G401.6 (cell line): ENCODE measurements at regions not wholly inside any gene's neighbourhood (a gene's known extent, or its start where the extent isn't known, plus 50 kb on each side); places are given as distances from the start of the nearest gene placed in this dataset.
"Not testable (repeated sequence)": the region's sequence is repeated elsewhere in the genome, so short reads cannot be mapped to it uniquely, and the experiment has no call there.

Source experiments
- FAIRE-seq: peaks from 2 replicates; lab custom pipeline; 2012; peaks lifted over from hg19 to GRCh38; lab: Jason Lieb, UNC

GRCh38 chr4:164212714-164213113 is 541.2 kb upstream of the SMIM31 start:
- no peak for FAIRE-seq

- FAIRE-seq, result no peak
These were observed 538.7 kb upstream of the SMIM31 start for GRCh38 chr4:164215113-164215741.

- no peak for FAIRE-seq
These were observed 532.3 kb upstream of the SMIM31 start for GRCh38 chr4:164221631-164222030.

- FAIRE-seq, result no peak
These were observed 529.1 kb upstream of the SMIM31 start for GRCh38 chr4:164224871-164225270.

GRCh38 chr4:164229255-164229654 is 524.7 kb upstream of the SMIM31 start:
- FAIRE-seq, result no peak

GRCh38 chr4:164239433-164239832 is 514.5 kb upstream of the SMIM31 start:
- FAIRE-seq, result no peak

GRCh38 chr4:164239976-164240375 is 514.0 kb upstream of the SMIM31 start:
- FAIRE-seq, result no peak

GRCh38 chr4:164251257-164251656 is 502.7 kb upstream of the SMIM31 start:
- no peak for FAIRE-seq

GRCh38 chr4:164252286-164252685 is 501.6 kb upstream of the SMIM31 start:
- no peak for FAIRE-seq

GRCh38 chr4:164261831-164262230 is 492.1 kb upstream of the SMIM31 start:
- FAIRE-seq, result no peak

- FAIRE-seq, result not testable (repeated sequence)
These were observed 491.4 kb upstream of the SMIM31 start for GRCh38 chr4:164262508-164262907.

GRCh38 chr4:164277414-164277813 is 476.5 kb upstream of the SMIM31 start:
- not testable (repeated sequence) for FAIRE-seq

GRCh38 chr4:164287173-164287572 is 466.8 kb upstream of the SMIM31 start:
- FAIRE-seq, result no peak

- no peak for FAIRE-seq
These were observed 465.4 kb upstream of the SMIM31 start for GRCh38 chr4:164288578-164288977.

- FAIRE-seq, result no peak
These were observed 460.7 kb upstream of the SMIM31 start for GRCh38 chr4:164293203-164293602.

GRCh38 chr4:164293743-164294142 is 460.2 kb upstream of the SMIM31 start:
- FAIRE-seq, result no peak

- FAIRE-seq, result no peak
These were observed 452.5 kb upstream of the SMIM31 start for GRCh38 chr4:164301430-164301829.

GRCh38 chr4:164304101-164304639 is 449.8 kb upstream of the SMIM31 start:
- no peak for FAIRE-seq

GRCh38 chr4:164304861-164305260 is 449.1 kb upstream of the SMIM31 start:
- no peak for FAIRE-seq

- FAIRE-seq, result no peak
These were observed 446.7 kb upstream of the SMIM31 start for GRCh38 chr4:164307262-164307661.

- no peak for FAIRE-seq
These were observed 441.3 kb upstream of the SMIM31 start for GRCh38 chr4:164312671-164313070.

- FAIRE-seq, result no peak
These were observed 440.1 kb upstream of the SMIM31 start for GRCh38 chr4:164313853-164314252.

- no peak for FAIRE-seq
These were observed 435.6 kb upstream of the SMIM31 start for GRCh38 chr4:164318350-164318749.

GRCh38 chr4:164319688-164320087 is 434.2 kb upstream of the SMIM31 start:
- no peak for FAIRE-seq

GRCh38 chr4:164320847-164321246 is 433.1 kb upstream of the SMIM31 start:
- no peak for FAIRE-seq
